ENCODE measurements at regions not wholly inside any gene's neighbourhood (a gene's known extent, or its start where the extent isn't known, plus 50 kb on each side); places are given as distances from the start of the nearest gene placed in this dataset.

- DNase-seq: no peak
- intact Hi-C loops (cut with DNase I; ENCODE audit: low total_unique reads): no loop called here
- Histone ChIP-seq H3K27me3 (no peaks in the 10 kb centered on the region), H3K9me3 (no peaks in the 10 kb centered on the region), H3K27ac (no peak overlapping the region), H3K4me3 (no peak overlapping the region), H3K4me1 (peaks cover 0 to 9% of the 10 kb centered on the region in 2 donors), H3K36me3 (no peaks in the 10 kb centered on the region)
- in situ Hi-C loops (cut with MboI; ENCODE audit: low sequenced_read_pairs in 4 of 4): no loop called here
- TF ChIP-seq CTCF (IDR thresholded peaks at IDR 0.05 in 4 of 5, conservative IDR thresholded peaks at IDR 0.05 in 1 of 5): no peak
- no peak for TF ChIP-seq POLR2A (IDR thresholded peaks at IDR 0.05)
- no peak for ATAC-seq
These were observed 122.3 kb upstream of the RFLNA start for GRCh38 chr12:124172636-124173035.

- TF ChIP-seq CTCF (IDR thresholded peaks at IDR 0.05 in 4 of 5, conservative IDR thresholded peaks at IDR 0.05 in 1 of 5) (no peak), POLR2A (IDR thresholded peaks at IDR 0.05) (no peak)
- DNase-seq: no peak
- no peak overlapping the region for H3K4me3 ChIP-seq
- no peaks in the 10 kb centered on the region for H3K27me3 ChIP-seq
- ATAC-seq: no peak
- intact Hi-C loops (cut with DNase I; ENCODE audit: low total_unique reads) (no loop called here), in situ Hi-C loops (cut with MboI; ENCODE audit: low sequenced_read_pairs in 4 of 4) (no loop called here)
- peaks cover 0 to 9% of the 10 kb centered on the region in 2 donors for H3K4me1 ChIP-seq
- H3K27ac ChIP-seq: no peak overlapping the region
- H3K9me3 ChIP-seq: no peaks in the 10 kb centered on the region
- H3K36me3 ChIP-seq: no peaks in the 10 kb centered on the region
These were observed 121.2 kb upstream of the RFLNA start for GRCh38 chr12:124173692-124174091.

- Histone ChIP-seq H3K4me1 (peaks cover 0 to 9% of the 10 kb centered on the region in 2 donors), H3K4me3 (no peak overlapping the region), H3K36me3 (no peaks in the 10 kb centered on the region), H3K9me3 (no peaks in the 10 kb centered on the region), H3K27ac (no peak overlapping the region), H3K27me3 (no peaks in the 10 kb centered on the region)
- in situ Hi-C loops (cut with MboI; ENCODE audit: low sequenced_read_pairs in 4 of 4): no loop called here
- intact Hi-C loops (cut with DNase I; ENCODE audit: low total_unique reads): no loop called here
- DNase-seq: no peak
- no peak for ATAC-seq
- TF ChIP-seq CTCF (IDR thresholded peaks at IDR 0.05 in 4 of 5, conservative IDR thresholded peaks at IDR 0.05 in 1 of 5) (no peak), POLR2A (IDR thresholded peaks at IDR 0.05) (no peak)
These were observed 120.2 kb upstream of the RFLNA start for GRCh38 chr12:124174451-124175348.

- TF ChIP-seq CTCF (IDR thresholded peaks at IDR 0.05 in 4 of 5, conservative IDR thresholded peaks at IDR 0.05 in 1 of 5) (no peak), POLR2A (IDR thresholded peaks at IDR 0.05) (no peak)
- H3K4me1 ChIP-seq: peaks cover 0 to 6% of the 10 kb centered on the region in 2 donors
- intact Hi-C loops (cut with DNase I; ENCODE audit: low total_unique reads) (no loop called here), in situ Hi-C loops (cut with MboI; ENCODE audit: low sequenced_read_pairs in 4 of 4) (no loop called here)
- no peaks in the 10 kb centered on the region for H3K27me3 ChIP-seq
- H3K36me3 ChIP-seq: no peaks in the 10 kb centered on the region
- no peaks in the 10 kb centered on the region for H3K9me3 ChIP-seq
- H3K4me3 ChIP-seq: no peak overlapping the region
- DNase-seq (no peak), ATAC-seq (no peak)
- H3K27ac ChIP-seq: no peak overlapping the region
These were observed 119.2 kb upstream of the RFLNA start for GRCh38 chr12:124175704-124176103.
